ENCODE measurements at regions not wholly inside any gene's neighbourhood (a gene's known extent, or its start where the extent isn't known, plus 50 kb on each side); places are given as distances from the start of the nearest gene placed in this dataset.

- no peak for TF ChIP-seq CTCF (IDR thresholded peaks at IDR 0.05; ENCODE audit: low read depth, low read length)
- Histone ChIP-seq H3K27ac (ENCODE audit: low read depth, low read length) (no peak overlapping the region), H3K27me3 (ENCODE audit: control insufficient read depth, insufficient read depth, low read length) (no peaks in the 10 kb centered on the region), H3K4me3 (ENCODE audit: low read depth, low read length) (no peak overlapping the region), H3K9me3 (ENCODE audit: control insufficient read depth, insufficient read depth, low read length) (no peaks in the 10 kb centered on the region)
- ChIA-PET POLR2A (no interaction called here), CTCF (no interaction called here)
- DNase-seq (ENCODE audit: low read depth, low spot score) = no peak
These were observed 156.6 kb downstream of the OPN5 start for GRCh38 chr6:47938405-47938804.

GRCh38 chr6:47936820-47937219 lies 155.0 kb downstream of the OPN5 start:
- ChIA-PET CTCF (no interaction called here), POLR2A (no interaction called here)
- H3K27me3 ChIP-seq (ENCODE audit: control insufficient read depth, insufficient read depth, low read length) = no peaks in the 10 kb centered on the region

DNA sequence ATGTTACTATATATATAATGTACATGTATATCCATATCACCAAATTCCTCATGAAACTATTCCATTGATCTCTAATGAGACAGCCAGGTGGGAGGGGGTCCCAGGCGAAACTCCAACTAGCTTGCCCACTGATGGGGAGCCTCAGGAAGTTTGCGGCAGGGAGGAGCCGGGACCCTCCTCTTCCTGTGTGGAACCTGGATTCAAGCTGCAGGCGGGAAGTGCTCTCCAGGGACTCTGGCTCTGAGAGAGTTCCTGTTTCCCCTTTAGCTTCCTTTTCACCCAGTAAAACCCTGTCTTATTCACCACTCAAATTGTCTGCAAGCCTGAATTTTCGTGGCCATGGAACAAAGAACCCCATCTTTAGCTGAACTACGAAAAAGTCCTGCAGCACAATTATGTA lies 152.2 kb downstream of the OPN5 start:
- POLR2A ChIA-PET = no interaction called here
- CTCF ChIA-PET = no interaction called here
- no peaks in the 10 kb centered on the region for H3K9me3 ChIP-seq (ENCODE audit: control insufficient read depth, insufficient read depth, low read length)
- no peaks in the 10 kb centered on the region for H3K27me3 ChIP-seq (ENCODE audit: control insufficient read depth, insufficient read depth, low read length)
- H3K4me3 ChIP-seq (ENCODE audit: low read depth, low read length) = no peak overlapping the region
- no peak overlapping the region for H3K27ac ChIP-seq (ENCODE audit: low read depth, low read length)
- DNase-seq (ENCODE audit: low read depth, low spot score) = no peak
- no peak for TF ChIP-seq CTCF (IDR thresholded peaks at IDR 0.05; ENCODE audit: low read depth, low read length)

More at GRCh38 chr6:47936820-47937219, 155.0 kb downstream of the OPN5 start:
- Histone ChIP-seq H3K27ac (ENCODE audit: low read depth, low read length) (no peak overlapping the region), H3K4me3 (ENCODE audit: low read depth, low read length) (no peak overlapping the region), H3K9me3 (ENCODE audit: control insufficient read depth, insufficient read depth, low read length) (no peaks in the 10 kb centered on the region)
- TF ChIP-seq CTCF (IDR thresholded peaks at IDR 0.05; ENCODE audit: low read depth, low read length) = no peak
- DNase-seq (ENCODE audit: low read depth, low spot score) = no peak

DNA sequence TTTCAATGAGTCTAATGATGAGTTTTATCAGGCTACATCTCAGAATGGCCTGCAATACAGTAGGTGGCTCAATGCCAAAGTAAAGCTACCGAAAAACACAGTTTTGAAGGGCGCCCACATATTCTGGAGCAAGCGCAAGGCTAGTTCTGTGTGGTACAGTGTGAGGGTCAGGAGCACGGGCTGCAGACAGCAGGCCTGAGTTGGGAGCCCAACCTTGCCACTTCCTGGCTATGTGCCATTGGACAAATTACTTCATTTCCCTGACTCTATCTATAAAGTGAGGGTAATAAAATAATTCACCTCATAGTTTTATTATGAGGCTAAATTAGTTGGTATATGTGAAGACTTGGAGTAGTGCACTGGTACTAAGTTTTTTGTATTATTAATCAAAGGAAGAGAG lies 150.7 kb downstream of the OPN5 start:
- no peaks in the 10 kb centered on the region for H3K27me3 ChIP-seq (ENCODE audit: control insufficient read depth, insufficient read depth, low read length)
- DNase-seq (ENCODE audit: low read depth, low spot score) = no peak
- CTCF ChIA-PET = no interaction called here
- no peak for TF ChIP-seq CTCF (IDR thresholded peaks at IDR 0.05; ENCODE audit: low read depth, low read length)
- no peak overlapping the region for H3K27ac ChIP-seq (ENCODE audit: low read depth, low read length)
- H3K4me3 ChIP-seq (ENCODE audit: low read depth, low read length) = no peak overlapping the region
- POLR2A ChIA-PET = no interaction called here
- no peaks in the 10 kb centered on the region for H3K9me3 ChIP-seq (ENCODE audit: control insufficient read depth, insufficient read depth, low read length)

DNA sequence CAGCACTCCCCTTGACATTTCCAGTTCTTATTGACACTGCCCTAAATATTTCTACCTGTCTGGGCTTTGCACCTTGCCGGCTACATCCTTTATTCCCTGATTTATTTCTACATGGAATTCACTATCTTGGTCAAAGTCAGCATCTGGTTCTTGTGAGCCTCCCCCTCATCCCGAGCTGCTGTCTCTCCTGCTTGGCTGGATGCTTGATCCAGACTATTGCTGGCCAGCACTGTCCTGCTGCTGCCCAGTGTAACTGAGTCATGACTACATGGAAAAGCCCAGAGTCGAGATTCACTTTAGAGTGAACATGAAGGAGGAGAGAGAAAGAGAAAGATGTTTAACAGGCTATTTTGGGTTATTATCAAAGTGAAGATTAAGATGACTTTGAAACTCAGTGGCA lies 142.2 kb downstream of the OPN5 start:
- Histone ChIP-seq H3K4me3 (ENCODE audit: low read depth, low read length) (no peak overlapping the region), H3K27ac (ENCODE audit: low read depth, low read length) (no peak overlapping the region), H3K9me3 (ENCODE audit: control insufficient read depth, insufficient read depth, low read length) (no peaks in the 10 kb centered on the region), H3K27me3 (ENCODE audit: control insufficient read depth, insufficient read depth, low read length) (no peaks in the 10 kb centered on the region)
- ChIA-PET CTCF (no interaction called here), POLR2A (no interaction called here)
- no peak for DNase-seq (ENCODE audit: low read depth, low spot score)
- no peak for TF ChIP-seq CTCF (IDR thresholded peaks at IDR 0.05; ENCODE audit: low read depth, low read length)

Measured in AG04450 (cell line).